MCF 10A (cell line): ENCODE measurements at regions not wholly inside any gene's neighbourhood (a gene's known extent, or its start where the extent isn't known, plus 50 kb on each side); places are given as distances from the start of the nearest gene placed in this dataset.

ENCODE experiments used
- BruUV-seq: library from RNA; stranded (reverse); fragments of 400-500 nt; replicated peaks from 2 replicates; lab custom pipeline; 2021; lab: Mats Ljungman, UMichigan
- CTCF ChIA-PET: fragments of 300-600 bp; sonication (Branson Sonifier 250); formaldehyde crosslinking; extraction: SDS; loops from one replicate; lab custom pipeline; 2021; ENCODE audit warnings: antibody characterized with exemption, inconsistent platforms; lab: Yijun Ruan, JAX
- POLR2A ChIA-PET: fragments of 300-600, 350-650 bp; sonication (Branson Sonifier 250); formaldehyde crosslinking; extraction: SDS; loops from one replicate; lab custom pipeline; 2020; ENCODE audit warnings: antibody characterized with exemption, inconsistent platforms; lab: Yijun Ruan, JAX
- DNase-seq: peaks from one replicate; pipeline ENCODE4 v3.0.0-alpha.2; 2018; ENCODE audit not compliant: unreplicated experiment
- H3K27ac Mint-ChIP-seq: one replicate; pipeline ENCODE4 v1.8.0; 2022; ENCODE audit warnings: mild to moderate bottlenecking, low read depth, mixed read lengths; ENCODE audit not compliant: unreplicated experiment
- H3K27me3 Mint-ChIP-seq: one replicate; pipeline ENCODE4 v1.8.0; 2022; ENCODE audit warnings: mixed read lengths; ENCODE audit not compliant: insufficient read depth, unreplicated experiment
- H3K36me3 Mint-ChIP-seq: one replicate; pipeline ENCODE4 v1.8.0; 2022; ENCODE audit warnings: mild to moderate bottlenecking, moderate library complexity, mixed read lengths; ENCODE audit not compliant: insufficient read depth, unreplicated experiment
- H3K4me1 Mint-ChIP-seq: one replicate; pipeline ENCODE4 v1.8.0; 2022; ENCODE audit warnings: mixed read lengths; ENCODE audit not compliant: insufficient read depth, unreplicated experiment
- H3K4me3 Mint-ChIP-seq: one replicate; pipeline ENCODE4 v1.8.0; 2022; ENCODE audit warnings: mild to moderate bottlenecking, moderate library complexity, mixed read lengths; ENCODE audit not compliant: unreplicated experiment
- H3K9me3 Mint-ChIP-seq: one replicate; pipeline ENCODE4 v1.8.0; 2022; ENCODE audit warnings: mixed read lengths; ENCODE audit not compliant: unreplicated experiment
- intact Hi-C: fragments of 100-400 bp; cut with micrococcal nuclease; formaldehyde crosslinking; loops from 2 replicates; pipeline ENCODE4 v1.14.1; 2022
- TF ChIP-seq, protein P1 (sequence below): fragments of 200-600 bp; IDR thresholded peaks from one replicate; pipeline ENCODE4 v1.8.0; 2022; ENCODE audit warnings: antibody characterized with exemption, mild to moderate bottlenecking; ENCODE audit not compliant: unreplicated experiment

DNA sequence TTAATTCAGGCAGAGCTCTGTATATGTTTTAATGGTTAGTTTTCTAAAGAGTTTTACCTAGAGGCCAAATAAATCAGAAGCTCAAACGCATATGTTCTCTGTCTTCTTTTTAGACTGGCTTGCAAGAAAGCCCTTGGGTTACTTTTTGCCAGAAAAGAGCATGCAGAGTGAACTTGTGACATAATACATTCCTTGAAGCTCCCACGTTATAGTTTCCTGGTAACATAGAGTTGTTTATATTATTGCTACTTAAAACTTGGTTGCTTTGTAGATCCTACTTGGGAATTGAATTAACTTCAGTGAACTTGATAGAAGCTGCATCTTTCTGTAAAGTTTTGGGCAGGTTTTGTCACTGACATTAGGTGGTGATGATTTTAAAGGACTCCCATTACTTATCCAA, 102.9 kb downstream of the C9orf152 start:
- no peaks in the 10 kb centered on the region for H3K9me3 Mint-ChIP-seq
- ChIA-PET POLR2A (interaction anchor here (1.1 to 1.5 kb wide), 3 partner anchors 9 to 76 kb away, joined by 3 to 6 read pairs (median 5); no protein-coding TSS in a partner anchor), CTCF (interaction anchor here (0.5 to 0.9 kb wide), 4 partner anchors 11 to 47 kb away, joined by 3 read pairs; no protein-coding TSS in a partner anchor)
- TF ChIP-seq, protein P1, sequence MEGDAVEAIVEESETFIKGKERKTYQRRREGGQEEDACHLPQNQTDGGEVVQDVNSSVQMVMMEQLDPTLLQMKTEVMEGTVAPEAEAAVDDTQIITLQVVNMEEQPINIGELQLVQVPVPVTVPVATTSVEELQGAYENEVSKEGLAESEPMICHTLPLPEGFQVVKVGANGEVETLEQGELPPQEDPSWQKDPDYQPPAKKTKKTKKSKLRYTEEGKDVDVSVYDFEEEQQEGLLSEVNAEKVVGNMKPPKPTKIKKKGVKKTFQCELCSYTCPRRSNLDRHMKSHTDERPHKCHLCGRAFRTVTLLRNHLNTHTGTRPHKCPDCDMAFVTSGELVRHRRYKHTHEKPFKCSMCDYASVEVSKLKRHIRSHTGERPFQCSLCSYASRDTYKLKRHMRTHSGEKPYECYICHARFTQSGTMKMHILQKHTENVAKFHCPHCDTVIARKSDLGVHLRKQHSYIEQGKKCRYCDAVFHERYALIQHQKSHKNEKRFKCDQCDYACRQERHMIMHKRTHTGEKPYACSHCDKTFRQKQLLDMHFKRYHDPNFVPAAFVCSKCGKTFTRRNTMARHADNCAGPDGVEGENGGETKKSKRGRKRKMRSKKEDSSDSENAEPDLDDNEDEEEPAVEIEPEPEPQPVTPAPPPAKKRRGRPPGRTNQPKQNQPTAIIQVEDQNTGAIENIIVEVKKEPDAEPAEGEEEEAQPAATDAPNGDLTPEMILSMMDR, result no peak
- H3K4me3 Mint-ChIP-seq, result no peak overlapping the region
- H3K4me1 Mint-ChIP-seq, result no peaks in the 10 kb centered on the region
- no TSS peak for BruUV-seq
- H3K27me3 Mint-ChIP-seq, result no peaks in the 10 kb centered on the region
- H3K36me3 Mint-ChIP-seq, result peaks cover 16% of the 10 kb centered on the region
- H3K27ac Mint-ChIP-seq, result no peak overlapping the region
- no peak for DNase-seq
- intact Hi-C loops, result no loop called here

DNA sequence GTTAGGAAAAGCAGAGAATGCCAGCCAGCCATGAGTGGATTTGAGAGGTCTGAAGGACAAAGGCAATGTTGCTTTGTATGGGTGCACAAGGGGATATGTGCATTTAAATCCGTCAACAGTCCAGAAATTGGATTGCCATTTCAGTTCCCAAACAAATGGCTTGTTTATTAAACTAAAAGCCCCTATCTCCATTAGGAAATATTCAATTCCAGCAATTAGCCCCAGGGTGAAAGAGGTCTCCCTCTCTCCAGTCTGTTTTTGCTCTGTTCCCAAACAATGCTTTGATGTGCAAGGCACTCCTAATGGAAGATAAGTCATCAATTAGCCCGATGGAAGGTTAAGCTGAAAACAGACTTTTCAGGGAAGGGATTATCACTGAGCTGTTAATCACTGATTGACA, 101.3 kb downstream of the C9orf152 start:
- DNase-seq, result no peak
- no peaks in the 10 kb centered on the region for H3K9me3 Mint-ChIP-seq
- POLR2A ChIA-PET, result interaction anchor here (0.6 to 1.2 kb wide), 2 partner anchors 11 to 219 kb away, joined by 3 read pairs; no protein-coding TSS in a partner anchor
- TF ChIP-seq, protein P1, result no peak
- peaks cover under 1% of the 10 kb centered on the region for H3K4me1 Mint-ChIP-seq
- no TSS peak for BruUV-seq
- peaks cover 18% of the 10 kb centered on the region for H3K36me3 Mint-ChIP-seq
- H3K27me3 Mint-ChIP-seq, result no peaks in the 10 kb centered on the region
- no peak overlapping the region for H3K27ac Mint-ChIP-seq
- CTCF ChIA-PET, result no interaction called here
- intact Hi-C loops, result no loop called here
- H3K4me3 Mint-ChIP-seq, result no peak overlapping the region

DNA sequence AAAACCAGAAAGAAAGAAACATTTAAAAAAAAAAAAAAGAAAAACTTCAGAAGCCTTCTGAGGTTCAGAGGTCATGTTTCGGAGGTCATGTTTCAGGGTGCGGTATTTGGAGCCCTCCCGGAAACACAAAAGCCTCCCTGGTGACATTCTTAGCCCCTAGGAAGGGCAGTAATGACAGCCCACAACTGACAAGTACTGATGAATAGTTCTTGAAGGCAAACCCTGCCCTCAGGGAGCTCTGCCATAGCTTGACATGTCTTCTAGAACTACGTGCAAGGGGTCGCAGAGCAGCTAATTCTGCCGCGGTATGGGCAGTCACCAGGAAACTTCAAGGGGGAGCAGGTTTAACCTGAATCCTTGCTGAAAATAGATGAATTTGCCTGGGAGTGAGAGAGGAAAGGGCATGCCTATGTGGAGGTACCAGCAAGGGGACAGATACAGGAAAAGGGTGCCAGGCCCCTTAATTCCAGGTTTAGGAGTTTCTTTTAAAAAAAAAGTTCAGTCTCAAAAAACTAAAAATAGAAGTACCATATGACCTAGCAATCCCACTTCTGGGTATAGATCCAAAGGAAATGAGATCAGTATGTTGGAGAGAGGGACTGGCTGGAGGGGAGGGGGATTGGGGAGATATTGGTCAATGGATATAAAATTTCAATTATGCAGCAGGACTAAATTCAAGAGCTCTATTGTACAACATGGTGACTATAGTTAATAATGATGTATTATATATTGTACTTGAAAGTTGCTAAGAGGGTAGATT, 98.4 kb downstream of the C9orf152 start:
- intact Hi-C loops, result no loop called here
- no peak for DNase-seq
- POLR2A ChIA-PET, result interaction anchor here (0.7 to 3.3 kb wide), 3 partner anchors 10 to 238 kb away, joined by 3 to 11 read pairs (median 9); no protein-coding TSS in a partner anchor
- Mint-ChIP-seq H3K27ac (no peak overlapping the region), H3K4me3 (no peak overlapping the region), H3K27me3 (no peaks in the 10 kb centered on the region), H3K4me1 (peaks cover 11% of the 10 kb centered on the region), H3K9me3 (no peaks in the 10 kb centered on the region), H3K36me3 (peaks cover 14% of the 10 kb centered on the region)
- TF ChIP-seq, protein P1, result no peak
- CTCF ChIA-PET, result interaction anchor here (1.4 kb wide), 1 partner anchor 40 kb away, joined by 3 read pairs; no protein-coding TSS in a partner anchor
- no TSS peak for BruUV-seq

DNA sequence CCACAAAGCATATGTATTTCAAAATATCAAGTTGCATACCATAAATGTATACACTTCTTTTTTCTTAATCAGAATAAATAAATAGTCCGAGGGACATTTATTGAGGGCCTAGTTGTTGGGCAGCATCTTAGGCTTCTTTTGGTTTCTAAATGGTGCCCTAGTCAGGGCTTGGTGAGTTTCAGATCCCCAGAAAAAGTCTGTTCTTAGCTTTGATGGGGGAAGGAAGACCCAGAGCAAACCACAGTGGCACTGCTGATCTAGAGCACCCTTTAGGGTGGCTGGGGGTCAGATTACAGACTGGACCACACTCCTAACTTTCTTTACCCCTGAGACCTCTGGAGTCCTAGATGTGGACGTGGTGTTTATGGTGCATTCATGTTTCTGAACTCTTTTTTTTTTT, 97.8 kb downstream of the C9orf152 start:
- TF ChIP-seq, protein P1, result no peak
- Mint-ChIP-seq H3K4me3 (no peak overlapping the region), H3K9me3 (no peaks in the 10 kb centered on the region), H3K4me1 (peaks cover 15% of the 10 kb centered on the region), H3K27me3 (no peaks in the 10 kb centered on the region), H3K36me3 (peaks cover 14% of the 10 kb centered on the region), H3K27ac (no peak overlapping the region)
- POLR2A ChIA-PET, result interaction anchor here (3.3 kb wide), 1 partner anchor 20 kb away, joined by 11 read pairs; no protein-coding TSS in a partner anchor
- BruUV-seq, result no TSS peak
- CTCF ChIA-PET, result interaction anchor here (1.4 kb wide), 1 partner anchor 41 kb away, joined by 3 read pairs; no protein-coding TSS in a partner anchor
- no peak for DNase-seq
- intact Hi-C loops, result no loop called here
